Liver (tissue), 8 donors: ENCODE measurements at regions not wholly inside any gene's neighbourhood (a gene's known extent, or its start where the extent isn't known, plus 50 kb on each side); places are given as distances from the start of the nearest gene placed in this dataset. TPM values are rescaled to one million over a fixed set of nuclear protein-coding genes. Genes with fewer than 3 reads are reported as not detected.
"Not testable (repeated sequence)": the region's sequence is repeated elsewhere in the genome, so short reads cannot be mapped to it uniquely, and the experiment has no call there.

Source experiments
- DNase-seq: peaks from one replicate; pipeline ENCODE4 v3.0.0-alpha.2; 2017; ENCODE audit warnings: low spot score
- H3K27ac ChIP-seq, 2 donors: one replicate each; pipeline ENCODE4 v1.7.0; 2013; ENCODE audit warnings: inconsistent platforms in 2 of 2, low read length in 2 of 2, control low read depth in 1 of 2, low read depth in 1 of 2, mild to moderate bottlenecking in 1 of 2
- H3K27me3 ChIP-seq, 4 donors: one replicate each; pipeline versions ENCODE4 v1.6.1 to v1.7.0; 2013; ENCODE audit warnings: low read length in 3 of 4, inconsistent platforms in 1 of 4, mild to moderate bottlenecking in 1 of 4, moderate library complexity in 1 of 4; ENCODE audit not compliant: control insufficient read depth in 4 of 4, insufficient read depth in 4 of 4
- H3K36me3 ChIP-seq, 4 donors: one replicate each; pipeline versions ENCODE4 v1.6.1 to v1.7.0; 2013; ENCODE audit warnings: low read length in 3 of 4, mild to moderate bottlenecking in 3 of 4, low read depth in 1 of 4, moderate library complexity in 1 of 4; ENCODE audit not compliant: control insufficient read depth in 4 of 4, insufficient read depth in 3 of 4
- H3K4me1 ChIP-seq, 4 donors: one replicate each; pipeline versions ENCODE4 v1.6.1 to v1.7.0; 2013; ENCODE audit warnings: low read length in 3 of 4, mild to moderate bottlenecking in 3 of 4, moderate library complexity in 1 of 4; ENCODE audit not compliant: control insufficient read depth in 4 of 4, insufficient read depth in 4 of 4
- H3K4me3 ChIP-seq, 3 donors: one replicate each; pipeline versions ENCODE4 v1.6.1 to v1.7.0; 2013; ENCODE audit warnings: low read length in 3 of 3, control low read depth in 1 of 3, low read depth in 1 of 3, mild to moderate bottlenecking in 1 of 3
- H3K9ac ChIP-seq, 2 donors: one replicate each; pipeline ENCODE4 v1.7.0; 2013; ENCODE audit warnings: low read length in 2 of 2, mild to moderate bottlenecking in 2 of 2, moderate library complexity in 2 of 2, control low read depth in 1 of 2, low read depth in 1 of 2
- H3K9me3 ChIP-seq, 4 donors: one replicate each; pipeline versions ENCODE4 v1.6.1 to v1.7.0; 2013; ENCODE audit warnings: low read length in 3 of 4; ENCODE audit not compliant: control insufficient read depth in 4 of 4
- FOXA1 ChIP-seq: IDR thresholded peaks from 2 replicates; pipeline ENCODE4 v1.6.1; 2016; ENCODE audit warnings: antibody characterized with exemption
- HNF4G ChIP-seq: IDR thresholded peaks from 2 replicates; pipeline ENCODE4 v1.6.1; 2016; ENCODE audit warnings: antibody characterized with exemption
- TAF1 ChIP-seq: conservative IDR thresholded peaks from 2 replicates; pipeline ENCODE4 v1.6.1; 2016; ENCODE audit warnings: antibody characterized with exemption, mild to moderate bottlenecking
- WGBS: extraction: QIAGEN DNeasy Blood & Tissue Kit; methylation state at CpG from one replicate; pipeline ENCODE4 v1.1.7; 2013; 5-methylcytosine and 5-hydroxymethylcytosine counted together
- small RNA-seq: library from RNA; depleted of rRNA; stranded (forward); fragments of <200 nt; gene quantifications from one replicate; pipeline ENCODE3, GENCODE V24; 2014
- TF ChIP-seq, protein P1 (sequence below): IDR thresholded peaks from 2 replicates; pipeline ENCODE4 v1.6.1; 2016; ENCODE audit warnings: antibody characterized with exemption
- donor health status: healthy.
- donor health status: healthy.
- donor health status: healthy.
- donor health status: healthy.

DNA sequence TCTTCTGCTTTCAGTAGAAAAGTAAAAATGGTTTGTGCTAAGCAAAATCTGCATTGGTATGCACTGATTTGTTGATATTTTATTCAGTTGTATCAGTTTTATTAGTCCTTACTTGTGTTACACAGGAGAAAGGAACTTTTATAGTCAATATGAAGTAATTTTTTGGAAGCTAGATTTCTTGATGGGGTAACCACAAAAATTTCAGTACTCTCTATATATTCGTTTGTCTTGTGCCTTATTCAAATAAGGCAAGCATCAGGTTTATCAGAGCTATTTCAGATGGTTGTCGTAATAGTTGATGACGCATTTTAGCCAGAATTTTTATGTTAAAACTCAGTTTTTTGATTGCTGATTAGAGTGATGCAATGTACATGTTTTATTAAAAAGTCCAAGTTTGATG lies 50.7 kb upstream of the NIPA1 start:
- DNase-seq = no peak
- Histone ChIP-seq H3K4me3 (no peak overlapping the region), H3K27ac (no peak overlapping the region), H3K9me3 (no peaks in the 10 kb centered on the region), H3K4me1 (no peaks in the 10 kb centered on the region), H3K36me3 (no peaks in the 10 kb centered on the region), H3K9ac (no peak overlapping the region), H3K27me3 (no peaks in the 10 kb centered on the region)
- TF ChIP-seq HNF4G (no peak), TAF1 (no peak), FOXA1 (no peak)
- TF ChIP-seq, protein P1, sequence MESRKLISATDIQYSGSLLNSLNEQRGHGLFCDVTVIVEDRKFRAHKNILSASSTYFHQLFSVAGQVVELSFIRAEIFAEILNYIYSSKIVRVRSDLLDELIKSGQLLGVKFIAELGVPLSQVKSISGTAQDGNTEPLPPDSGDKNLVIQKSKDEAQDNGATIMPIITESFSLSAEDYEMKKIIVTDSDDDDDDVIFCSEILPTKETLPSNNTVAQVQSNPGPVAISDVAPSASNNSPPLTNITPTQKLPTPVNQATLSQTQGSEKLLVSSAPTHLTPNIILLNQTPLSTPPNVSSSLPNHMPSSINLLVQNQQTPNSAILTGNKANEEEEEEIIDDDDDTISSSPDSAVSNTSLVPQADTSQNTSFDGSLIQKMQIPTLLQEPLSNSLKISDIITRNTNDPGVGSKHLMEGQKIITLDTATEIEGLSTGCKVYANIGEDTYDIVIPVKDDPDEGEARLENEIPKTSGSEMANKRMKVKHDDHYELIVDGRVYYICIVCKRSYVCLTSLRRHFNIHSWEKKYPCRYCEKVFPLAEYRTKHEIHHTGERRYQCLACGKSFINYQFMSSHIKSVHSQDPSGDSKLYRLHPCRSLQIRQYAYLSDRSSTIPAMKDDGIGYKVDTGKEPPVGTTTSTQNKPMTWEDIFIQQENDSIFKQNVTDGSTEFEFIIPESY = no peak
- WGBS = 84% methylated on average over 3 of the region's 3 CpGs

DNA sequence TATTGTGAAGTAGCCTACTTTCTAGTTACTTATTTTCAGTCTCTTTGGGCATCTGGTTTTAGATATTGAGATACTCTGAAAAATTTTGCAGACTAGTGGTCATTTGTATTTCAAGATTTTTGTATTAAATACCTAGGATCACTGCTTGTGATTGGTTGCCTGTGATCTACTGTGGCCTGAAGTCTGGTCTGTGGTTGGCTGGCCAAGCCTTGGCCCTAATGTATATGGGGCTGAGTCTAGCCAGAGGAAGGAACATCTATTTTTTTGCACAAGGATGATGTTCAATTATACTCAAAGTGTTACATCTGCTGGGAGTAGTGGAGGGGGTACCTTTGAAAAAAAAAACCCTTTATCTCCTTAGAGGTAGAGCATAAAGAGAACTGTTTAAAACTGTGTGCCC lies 50.2 kb upstream of the NIPA1 start:
- not testable (repeated sequence) for H3K27me3 ChIP-seq, H3K4me1 ChIP-seq, H3K9ac ChIP-seq, H3K4me3 ChIP-seq, H3K9me3 ChIP-seq, H3K36me3 ChIP-seq, DNase-seq, H3K27ac ChIP-seq

Small RNAs in the stretch of these regions (small RNA-seq; reads per million reads assigned to genes)
- gene AC138649.4 (not detected), gene RN7SL495P (not detected)
